GM19324 (cell line): ENCODE measurements at regions not wholly inside any gene's neighbourhood (a gene's known extent, or its start where the extent isn't known, plus 50 kb on each side); places are given as distances from the start of the nearest gene placed in this dataset.

Source experiments
- ATAC-seq: cut with Tn5 transposase; IDR thresholded peaks from one replicate; pipeline ENCODE4 v1.9.1; 2021; ENCODE audit warnings: mild to moderate bottlenecking, moderate library complexity; ENCODE audit not compliant: unreplicated experiment, low FRiP score

- ATAC-seq, result no peak
These were observed 422.9 kb downstream of the RAD51AP2 start for GRCh38 chr2:17095340-17095739.

DNA sequence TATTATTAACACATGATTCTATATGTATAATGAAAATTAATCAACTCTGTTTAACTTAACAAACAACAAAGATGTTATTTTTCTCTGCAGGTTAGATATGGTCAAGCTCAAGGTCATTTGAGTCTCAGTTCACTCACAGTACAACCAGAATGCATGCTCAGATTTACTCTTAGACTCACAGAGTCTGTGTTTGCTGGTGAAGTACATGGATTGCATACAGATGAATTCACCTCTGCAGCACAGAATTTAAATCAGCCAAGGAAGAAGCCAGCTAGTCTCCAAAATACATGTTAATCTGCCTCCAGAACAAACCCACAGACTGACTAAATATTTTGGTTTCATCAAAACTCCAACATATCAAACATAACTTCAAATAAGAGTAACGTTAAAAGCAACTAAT, 424.5 kb downstream of the RAD51AP2 start:
- ATAC-seq, result no peak

DNA sequence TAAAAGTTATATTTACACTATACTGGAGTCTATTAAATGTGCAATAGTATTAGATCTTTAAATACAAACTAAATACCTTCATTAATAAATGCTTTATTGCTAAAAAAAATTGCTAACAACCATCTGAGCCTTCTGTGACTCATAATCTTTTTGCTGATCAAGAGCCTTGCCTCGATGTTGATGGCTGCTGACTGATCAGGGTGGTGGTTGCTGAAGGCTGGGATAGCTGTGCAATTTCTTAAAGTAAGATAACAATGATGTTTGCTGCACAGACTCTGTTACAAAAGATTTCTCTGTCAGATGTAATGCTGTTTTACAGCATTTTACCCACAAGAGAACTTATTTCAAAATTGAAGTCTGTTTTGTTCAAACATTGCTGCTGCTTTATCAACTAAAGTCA, 421.4 kb upstream of the CYRIA start:
- no peak for ATAC-seq

- no peak for ATAC-seq
These were observed 420.0 kb upstream of the CYRIA start for GRCh38 chr2:17085546-17086202.

DNA sequence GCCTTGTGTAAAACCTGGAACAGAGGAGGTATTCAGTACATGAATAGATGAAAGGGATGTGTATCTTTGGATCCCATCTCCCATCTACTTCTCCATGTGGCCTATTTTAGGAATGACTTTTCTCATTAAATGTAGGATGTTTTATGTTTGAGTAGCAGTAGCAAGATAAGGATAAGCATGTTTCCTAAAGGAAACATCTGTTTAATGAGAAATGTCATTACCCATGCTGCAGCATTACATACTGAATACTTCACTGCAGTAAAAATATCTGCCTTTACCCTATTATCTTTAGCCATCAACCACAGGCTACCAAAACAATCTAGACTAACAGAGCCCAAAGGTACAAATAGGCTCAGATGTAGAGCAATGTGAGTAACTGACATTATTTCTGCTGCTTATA, 419.2 kb upstream of the CYRIA start:
- no peak for ATAC-seq

- ATAC-seq, result no peak
These were observed 418.3 kb upstream of the CYRIA start for GRCh38 chr2:17083902-17084301.

- ATAC-seq, result no peak
These were observed 413.6 kb upstream of the CYRIA start for GRCh38 chr2:17079262-17079661.

DNA sequence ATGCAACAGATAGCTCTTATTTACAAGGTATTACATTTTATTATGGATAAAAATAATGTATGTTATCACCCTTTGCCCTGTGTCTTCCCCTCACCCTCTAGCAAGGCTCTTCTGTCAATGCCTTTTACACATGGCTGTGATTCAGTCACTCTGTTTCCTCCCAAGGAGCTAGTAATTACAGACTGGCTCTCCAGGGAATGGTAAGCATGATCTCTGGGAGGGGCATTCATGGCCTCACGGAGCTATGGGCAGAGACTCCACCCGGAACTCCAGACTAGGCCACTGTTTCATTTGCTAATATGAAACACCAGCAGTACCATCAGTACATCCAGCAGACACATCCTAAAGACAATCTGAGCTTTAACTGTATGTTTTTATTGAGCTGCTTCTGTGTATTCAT, 410.9 kb upstream of the CYRIA start:
- ATAC-seq, result no peak

GRCh38 chr2:17070711-17071110, 405.1 kb upstream of the CYRIA start:
- ATAC-seq, result no peak

GRCh38 chr2:17069564-17069963, 403.9 kb upstream of the CYRIA start:
- ATAC-seq, result no peak

DNA sequence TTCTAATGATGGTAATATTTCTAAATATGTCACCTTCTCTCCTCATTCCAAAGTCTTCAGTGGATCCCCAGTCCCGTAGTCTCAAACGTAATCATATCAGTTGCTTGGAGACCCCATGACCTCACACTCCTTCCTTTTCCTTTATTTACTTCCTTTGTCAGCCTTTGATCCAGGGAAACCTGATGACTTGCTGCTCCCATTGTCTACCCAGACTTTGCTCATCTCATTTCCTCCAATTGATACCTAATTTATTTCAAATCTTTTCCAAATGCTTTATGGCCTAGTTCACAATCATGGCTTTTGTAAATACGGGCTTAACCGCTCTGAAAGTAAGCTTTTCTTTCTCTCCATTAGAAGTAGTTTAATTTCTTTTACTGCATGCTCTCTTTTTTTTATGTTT, 402.4 kb upstream of the CYRIA start:
- no peak for ATAC-seq

DNA sequence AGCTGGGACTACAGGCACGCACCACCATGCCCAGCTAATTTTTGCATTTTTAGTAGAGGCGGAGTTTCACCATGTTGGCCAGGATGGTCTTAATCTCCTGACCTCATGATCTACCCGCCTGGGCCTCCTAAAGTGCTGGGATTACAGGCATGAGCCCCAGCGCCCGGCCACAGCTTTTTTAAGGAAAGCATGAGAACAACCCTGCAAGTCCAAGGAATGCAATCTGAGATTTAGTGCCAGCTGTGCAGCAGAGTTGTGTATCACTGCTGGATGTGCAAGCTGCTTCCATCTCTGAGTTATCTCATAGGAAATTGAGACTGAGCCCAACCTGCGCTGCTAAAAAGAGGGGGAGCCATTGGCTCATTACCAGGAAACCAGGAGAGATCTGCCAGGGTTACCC, 399.9 kb upstream of the CYRIA start:
- no peak for ATAC-seq

GRCh38 chr2:17061028-17061427, 395.4 kb upstream of the CYRIA start:
- ATAC-seq, result no peak

DNA sequence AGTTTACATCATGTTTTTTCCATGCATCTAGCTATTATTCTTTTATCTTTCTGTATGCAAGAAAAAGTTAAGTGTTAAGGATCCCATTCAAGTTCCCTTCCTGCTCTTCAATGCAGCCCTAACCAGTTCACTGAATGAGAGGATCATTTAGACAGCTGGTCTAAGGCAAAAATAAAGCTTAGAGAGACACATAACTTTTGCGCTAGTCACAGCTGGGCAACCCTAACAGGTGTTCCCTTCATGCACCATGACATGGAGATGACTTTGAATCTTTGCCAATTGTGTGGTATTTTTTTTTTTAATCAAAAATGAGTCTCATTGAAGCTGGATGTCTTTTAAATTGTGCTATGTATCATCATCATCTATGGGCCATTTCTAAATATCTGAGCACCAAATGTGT, 393.8 kb upstream of the CYRIA start:
- no peak for ATAC-seq

GRCh38 chr2:17058772-17059402, 393.3 kb upstream of the CYRIA start:
- no peak for ATAC-seq

DNA sequence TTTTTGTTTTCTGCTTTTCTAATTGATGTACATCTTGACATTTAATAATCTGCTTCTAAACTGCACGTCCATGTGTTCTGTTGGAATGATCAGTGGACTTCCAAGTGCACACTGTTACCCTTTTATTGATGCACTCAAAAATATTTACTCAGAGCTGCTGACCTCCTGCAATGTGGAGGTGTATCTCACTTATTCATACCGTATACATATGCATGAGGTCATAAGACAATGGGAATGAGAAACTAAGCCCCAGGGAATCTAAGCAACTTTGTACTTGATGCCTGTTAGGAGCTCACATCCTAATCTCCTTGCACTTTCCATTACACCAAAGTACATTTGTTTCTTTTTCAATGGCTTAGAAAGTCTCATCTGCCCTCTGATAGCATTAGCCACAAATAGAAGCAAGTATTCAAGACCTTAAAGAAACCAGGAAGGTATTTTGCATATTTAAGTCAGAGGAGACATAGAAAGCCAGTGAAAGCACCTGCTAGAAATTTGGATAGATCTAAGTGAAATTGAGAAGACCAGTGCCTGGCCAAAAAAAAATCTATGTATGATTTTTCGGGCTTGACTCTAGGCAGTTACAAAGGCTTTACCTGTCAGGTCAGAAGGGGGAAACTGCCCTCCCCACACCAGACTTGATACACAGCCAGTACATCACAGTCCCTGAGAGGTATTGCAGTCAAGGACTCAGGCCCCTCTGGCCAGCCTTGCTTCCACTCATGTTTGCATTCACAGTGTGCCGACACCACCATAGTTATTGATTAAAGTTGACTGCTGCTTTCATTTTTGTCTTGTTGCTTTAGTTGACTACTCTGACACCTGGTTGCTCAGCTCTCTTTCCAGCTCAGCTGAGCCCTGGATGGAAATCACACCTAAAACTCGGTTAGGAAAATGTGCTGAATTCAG, 391.7 kb upstream of the CYRIA start:
- peak; percentile 86 for ATAC-seq

- no peak for ATAC-seq
These were observed 390.6 kb upstream of the CYRIA start for GRCh38 chr2:17056236-17056635.

DNA sequence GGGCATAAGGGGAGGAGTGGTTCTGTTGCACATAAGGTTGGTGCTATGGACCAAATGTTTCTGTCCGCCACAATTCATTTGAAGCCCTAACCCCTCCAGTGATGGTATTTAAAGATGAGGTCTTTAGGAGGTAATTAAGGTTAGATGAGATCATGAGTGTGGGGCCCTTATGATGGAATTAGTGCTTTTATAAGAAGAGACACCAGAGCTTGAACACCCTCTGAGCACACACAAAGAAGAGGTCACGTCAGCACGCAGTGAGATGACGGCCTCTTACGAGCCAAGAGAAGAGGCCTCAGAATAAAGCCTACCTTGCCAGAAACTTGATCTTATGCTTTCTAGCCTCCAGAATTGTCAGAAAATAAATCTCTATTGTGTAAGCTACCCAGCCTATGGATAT, 386.4 kb upstream of the CYRIA start:
- ATAC-seq, result no peak

GRCh38 chr2:17051538-17051937, 385.9 kb upstream of the CYRIA start:
- no peak for ATAC-seq

DNA sequence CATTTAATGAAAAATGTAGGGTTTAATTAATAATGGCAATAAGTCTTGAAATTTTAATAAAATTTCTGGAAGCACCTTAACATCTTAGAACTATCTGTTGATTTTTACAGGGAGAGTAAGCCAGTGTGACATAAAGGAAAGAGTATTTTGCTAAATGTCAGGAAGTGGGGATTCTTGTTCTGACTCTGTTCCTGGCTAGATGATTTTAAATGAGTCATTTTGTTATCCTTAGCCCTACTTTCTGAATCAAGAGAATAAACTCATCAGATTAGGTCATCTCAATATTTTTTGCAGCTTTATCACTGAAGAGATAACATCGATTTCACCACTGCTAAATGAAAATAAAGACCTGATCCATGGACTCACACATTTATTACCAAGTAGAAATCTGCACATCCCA, 377.5 kb upstream of the CYRIA start:
- ATAC-seq, result no peak

- no peak for ATAC-seq
These were observed 370.7 kb upstream of the CYRIA start for GRCh38 chr2:17036361-17036760.

DNA sequence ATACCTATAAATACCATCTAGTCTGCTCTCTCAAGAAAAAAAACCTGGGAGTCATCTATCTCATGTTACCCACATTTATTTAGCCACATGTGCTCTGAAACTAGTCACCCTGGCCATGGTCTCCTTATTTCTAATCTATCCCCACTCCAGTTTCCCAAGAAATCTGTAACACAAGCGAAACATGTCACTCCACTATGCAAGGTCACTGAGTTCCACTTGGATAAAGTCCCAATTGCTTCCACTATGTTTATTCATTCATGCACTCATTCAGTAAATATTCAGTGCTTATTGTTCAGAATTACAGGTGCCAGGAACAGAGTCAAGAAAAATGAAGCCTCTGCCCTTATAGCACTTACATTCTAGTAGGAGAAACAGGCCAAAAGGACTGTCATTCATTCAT, 369.4 kb upstream of the CYRIA start:
- ATAC-seq, result no peak
